IMR-90 (cell line): ENCODE measurements at regions not wholly inside any gene's neighbourhood (a gene's known extent, or its start where the extent isn't known, plus 50 kb on each side); places are given as distances from the start of the nearest gene placed in this dataset.
"Not testable (repeated sequence)": the region's sequence is repeated elsewhere in the genome, so short reads cannot be mapped to it uniquely, and the experiment has no call there.

Experiments
- ATAC-seq: fragments of 200-7000 bp; cut with Tn5 transposase; 2 replicates; pipeline ENCODE4 v1.9.1; 2020; ENCODE audit warnings: low read depth, mild to moderate bottlenecking, moderate library complexity
- BruUV-seq: library from RNA; stranded (reverse); fragments of 400-500 nt; replicated peaks from 2 replicates; lab custom pipeline; 2021; lab: Mats Ljungman, UMichigan
- CTCF ChIA-PET: fragments of 300-600 bp; formaldehyde crosslinking; extraction: SDS; loops from one replicate; lab custom pipeline; 2021; ENCODE audit warnings: antibody characterized with exemption; lab: Yijun Ruan, JAX
- POLR2A ChIA-PET: fragments of 300-600 bp; sonication (Branson Sonifier 250); formaldehyde crosslinking; loops from one replicate; lab custom pipeline; 2022; ENCODE audit warnings: antibody characterized with exemption; ENCODE audit not compliant: unreplicated experiment; lab: Charles Lee
- DNase-seq: peaks from one replicate; pipeline ENCODE4 v3.0.0; 2013
- H2AFZ ChIP-seq: replicated peaks from 2 replicates; pipeline ENCODE3; 2013; ENCODE audit warnings: low read length, mild to moderate bottlenecking; ENCODE audit not compliant: poor library complexity
- H2AK5ac ChIP-seq: 2 replicates; pipeline ENCODE4 v1.6.1; 2013; ENCODE audit warnings: low read depth, low read length, inconsistent platforms
- H2AK9ac ChIP-seq: replicated peaks from 2 replicates; pipeline ENCODE3; 2013; ENCODE audit warnings: mild to moderate bottlenecking, low read depth, low read length, moderate library complexity; ENCODE audit not compliant: poor library complexity
- H2BK120ac ChIP-seq: 2 replicates; pipeline ENCODE4 v1.6.1; 2013; ENCODE audit warnings: low read depth, low read length, inconsistent platforms
- H2BK15ac ChIP-seq: 3 replicates; pipeline ENCODE4 v1.6.1; 2013; ENCODE audit warnings: low read depth, low read length, inconsistent platforms
- H2BK20ac ChIP-seq: 2 replicates; pipeline ENCODE4 v1.6.1; 2013; ENCODE audit warnings: low read depth, mild to moderate bottlenecking, inconsistent platforms, low read length, moderate library complexity
- H2BK5ac ChIP-seq: 2 replicates; pipeline ENCODE4 v1.6.1; 2013; ENCODE audit warnings: mild to moderate bottlenecking, low read depth, low read length, inconsistent platforms; ENCODE audit not compliant: poor library complexity, severe bottlenecking
- H3K14ac ChIP-seq: replicated peaks from 2 replicates; pipeline ENCODE4 v1.6.1; 2013; ENCODE audit warnings: low read depth, low read length, inconsistent platforms
- H3K18ac ChIP-seq: 2 replicates; pipeline ENCODE4 v1.6.1; 2013; ENCODE audit warnings: low read depth, low read length, control low read depth
- H3K23ac ChIP-seq: 2 replicates; pipeline ENCODE4 v1.6.1; 2013; ENCODE audit warnings: low read depth, low read length, inconsistent platforms
- H3K27ac ChIP-seq: 2 replicates; pipeline ENCODE4 v1.5.1; 2013; ENCODE audit warnings: mild to moderate bottlenecking, control low read depth, low read length; ENCODE audit not compliant: insufficient read depth
- H3K27me3 ChIP-seq: 2 replicates; pipeline ENCODE4 v1.6.1; 2013; ENCODE audit warnings: low read length; ENCODE audit not compliant: control insufficient read depth, insufficient read depth
- H3K36me3 ChIP-seq: 2 replicates; pipeline ENCODE4 v1.6.1; 2013; ENCODE audit warnings: low read length, mixed read lengths; ENCODE audit not compliant: control insufficient read depth, insufficient read depth
- H3K4ac ChIP-seq: 2 replicates; pipeline ENCODE4 v1.6.1; 2013; ENCODE audit warnings: low read depth, low read length, inconsistent platforms
- H3K4me1 ChIP-seq: 2 replicates; pipeline ENCODE4 v1.6.1; 2013; ENCODE audit warnings: low read length, mixed read lengths; ENCODE audit not compliant: control insufficient read depth, insufficient read depth
- H3K4me2 ChIP-seq: 2 replicates; pipeline ENCODE4 v1.6.1; 2013; ENCODE audit warnings: low read depth, mild to moderate bottlenecking, control low read depth, low read length, moderate library complexity
- H3K4me3 ChIP-seq: 2 replicates; pipeline ENCODE4 v1.5.1; 2013; ENCODE audit warnings: low read depth, mild to moderate bottlenecking, control low read depth, low read length, moderate library complexity; ENCODE audit not compliant: insufficient read depth
- H3K56ac ChIP-seq: 2 replicates; pipeline ENCODE4 v1.6.1; 2013; ENCODE audit warnings: low read length, inconsistent platforms; ENCODE audit not compliant: insufficient read depth; ENCODE audit errors: extremely low read depth
- H3K79me1 ChIP-seq, 2 experiments: 2 replicates each; pipeline ENCODE4 v1.6.1; 2013; ENCODE audit warnings: low read length in 2 of 2, inconsistent platforms in 1 of 2, low read depth in 1 of 2
- H3K9ac ChIP-seq: 2 replicates; pipeline ENCODE4 v1.6.1; 2013; ENCODE audit warnings: low read depth, low read length, control low read depth
- H3K9me1 ChIP-seq: 2 replicates; pipeline ENCODE4 v1.6.1; 2013; ENCODE audit warnings: low read length, inconsistent platforms; ENCODE audit not compliant: insufficient read depth
- H3K9me3 ChIP-seq: 2 replicates; pipeline ENCODE4 v1.6.1; 2013; ENCODE audit warnings: low read length; ENCODE audit not compliant: control insufficient read depth, insufficient read depth
- H4K20me1 ChIP-seq: 2 replicates; pipeline ENCODE4 v1.6.1; 2013; ENCODE audit warnings: low read length, inconsistent platforms; ENCODE audit not compliant: insufficient read depth
- H4K5ac ChIP-seq: 2 replicates; pipeline ENCODE4 v1.6.1; 2013; ENCODE audit warnings: mild to moderate bottlenecking, low read depth, low read length, control low read depth
- H4K8ac ChIP-seq, 2 experiments: 2 replicates each; pipeline ENCODE4 v1.6.1; 2013; ENCODE audit warnings: low read depth in 2 of 2, low read length in 2 of 2, control low read depth in 1 of 2, inconsistent platforms in 1 of 2
- H4K91ac ChIP-seq: 2 replicates; pipeline ENCODE4 v1.6.1; 2013; ENCODE audit warnings: low read depth, low read length, inconsistent platforms; ENCODE audit not compliant: insufficient read depth
- CEBPB ChIP-seq: IDR thresholded peaks from 2 replicates; pipeline ENCODE4 v1.6.1; 2012; ENCODE audit warnings: low read depth, low read length, improper control_type of control experiment
- CHD1 ChIP-seq: IDR thresholded peaks from 2 replicates; pipeline ENCODE4 v1.6.1; 2012; ENCODE audit warnings: low read depth, low read length, improper control_type of control experiment
- MXI1 ChIP-seq: IDR thresholded peaks from 2 replicates; pipeline ENCODE4 v1.6.1; 2012; ENCODE audit warnings: low read depth, mild to moderate bottlenecking, low read length, moderate library complexity, borderline replicate concordance
- WGBS, 2 experiments: methylation state at CpG; one replicate each; pipeline versions ENCODE4 v1.1.5 to v1.1.7; 2013; ENCODE audit warnings: missing lambda C conversion rate in 2 of 2; ENCODE audit not compliant: insufficient read length in 1 of 2; ENCODE audit errors: extremely low coverage in 2 of 2; 5-methylcytosine and 5-hydroxymethylcytosine counted together
- dilution Hi-C: fragments of 300-500 bp; cut with HindIII; formaldehyde crosslinking; loops from one replicate; pipeline ENCODE4 v1.14.3; 2018; ENCODE audit warnings: low sequenced_read_pairs; ENCODE audit not compliant: unreplicated experiment
- in situ Hi-C: fragments of 300-500 bp; cut with MboI; formaldehyde crosslinking; loops from 3 replicates; pipeline ENCODE4 v1.14.3; 2019; ENCODE audit warnings: low sequenced_read_pairs, inconsistent platforms, mixed read lengths
- intact Hi-C: fragments of 100-400 bp; cut with micrococcal nuclease; formaldehyde crosslinking; loops from 2 replicates; pipeline ENCODE4 v1.10.0; 2022
- TF ChIP-seq, protein P1 (sequence below): fragments of 150-350 bp; IDR thresholded peaks from 2 replicates; pipeline ENCODE4 v1.6.1; 2016; ENCODE audit warnings: low read depth, mild to moderate bottlenecking, low read length, moderate library complexity, borderline replicate concordance

- Histone ChIP-seq H3K27me3 (no peaks in the 10 kb centered on the region), H2AK9ac (no peak overlapping the region), H2BK20ac (no peak overlapping the region), H4K20me1 (no peaks in the 10 kb centered on the region), H3K79me1 (no peaks in the 10 kb centered on the region), H3K23ac (no peak overlapping the region), H3K56ac (no peak overlapping the region), H3K4me1 (peaks cover 3% of the 10 kb centered on the region), H3K9me3 (no peaks in the 10 kb centered on the region; the same call in 1 of the 2 replicates), H2BK15ac (no peak overlapping the region), H3K27ac (no peak overlapping the region), H3K4ac (no peak overlapping the region), H3K4me3 (no peak overlapping the region), H3K9ac (no peak overlapping the region), H2BK120ac (no peak overlapping the region), H3K18ac (no peak overlapping the region), H4K8ac (no peak overlapping the region), H2AFZ (no peak overlapping the region), H3K4me2 (no peak overlapping the region), H2BK5ac (no peak overlapping the region), H3K36me3 (no peaks in the 10 kb centered on the region), H3K14ac (no peak overlapping the region), H3K9me1 (no peaks in the 10 kb centered on the region), H4K5ac (no peak overlapping the region), H2AK5ac (no peak overlapping the region), H4K91ac (no peak overlapping the region)
- in situ Hi-C loops, result no loop called here
- CTCF ChIA-PET, result interaction anchor here (1.0 kb wide), 1 partner anchor 21 kb away, joined by 3 read pairs; no protein-coding TSS in a partner anchor
- ATAC-seq (no peak), DNase-seq (no peak)
- WGBS, 2 experiments, result no CpG with 5 or more reads among the region's 2 CpGs
- TF ChIP-seq CEBPB, result no peak
- TF ChIP-seq MXI1, result no peak
- TF ChIP-seq, protein P1, sequence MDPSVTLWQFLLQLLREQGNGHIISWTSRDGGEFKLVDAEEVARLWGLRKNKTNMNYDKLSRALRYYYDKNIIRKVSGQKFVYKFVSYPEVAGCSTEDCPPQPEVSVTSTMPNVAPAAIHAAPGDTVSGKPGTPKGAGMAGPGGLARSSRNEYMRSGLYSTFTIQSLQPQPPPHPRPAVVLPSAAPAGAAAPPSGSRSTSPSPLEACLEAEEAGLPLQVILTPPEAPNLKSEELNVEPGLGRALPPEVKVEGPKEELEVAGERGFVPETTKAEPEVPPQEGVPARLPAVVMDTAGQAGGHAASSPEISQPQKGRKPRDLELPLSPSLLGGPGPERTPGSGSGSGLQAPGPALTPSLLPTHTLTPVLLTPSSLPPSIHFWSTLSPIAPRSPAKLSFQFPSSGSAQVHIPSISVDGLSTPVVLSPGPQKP, result no peak
- no peak for TF ChIP-seq CHD1
- no TSS peak for BruUV-seq
- POLR2A ChIA-PET, result interaction anchor here (0.6 kb wide), 1 partner anchor 291 kb away, joined by 4 read pairs; no protein-coding TSS in a partner anchor
- intact Hi-C loops, result no loop called here
- dilution Hi-C loops, result no loop called here
Observed at GRCh38 chr2:216984937-216985336, 125.1 kb upstream of the TNP1 start.

DNA sequence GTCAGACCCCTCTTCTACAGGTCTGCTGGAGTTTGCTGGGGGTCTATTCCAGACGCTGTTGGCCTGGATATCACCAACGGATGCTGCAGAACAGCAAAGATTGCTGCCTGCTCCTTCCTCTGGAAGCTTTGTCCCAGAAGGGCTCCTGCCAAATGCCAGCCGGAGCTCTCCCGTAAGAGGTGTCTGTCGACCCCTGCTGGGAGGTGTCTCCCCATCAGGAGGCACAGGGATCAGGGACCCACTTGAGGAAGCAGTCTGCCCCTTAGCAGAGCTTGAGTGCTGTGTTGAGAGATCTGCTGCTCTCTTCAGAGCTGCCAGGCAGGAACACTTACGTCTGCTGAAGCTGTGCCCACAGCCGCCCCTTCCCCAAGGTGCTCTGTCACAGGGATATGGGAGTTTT lies 122.1 kb upstream of the TNP1 start:
- H4K8ac ChIP-seq, H3K4me1 ChIP-seq, H4K5ac ChIP-seq, H2AK5ac ChIP-seq, H2BK120ac ChIP-seq, H2BK5ac ChIP-seq, intact Hi-C loops, H3K14ac ChIP-seq, H4K20me1 ChIP-seq, H2AK9ac ChIP-seq, ATAC-seq, H3K9ac ChIP-seq, H2BK15ac ChIP-seq, H3K27ac ChIP-seq, H3K23ac ChIP-seq, CTCF ChIA-PET, H3K4me2 ChIP-seq, H2BK20ac ChIP-seq, H2AFZ ChIP-seq, H3K36me3 ChIP-seq, H4K91ac ChIP-seq, BruUV-seq, H3K56ac ChIP-seq, in situ Hi-C loops, H3K9me3 ChIP-seq, H3K27me3 ChIP-seq, POLR2A ChIA-PET, H3K9me1 ChIP-seq, H3K79me1 ChIP-seq, dilution Hi-C loops, DNase-seq, H3K4me3 ChIP-seq, H3K18ac ChIP-seq, H3K4ac ChIP-seq: not testable (repeated sequence)
- WGBS, 2 experiments, result 70% methylated on average over 2 of the region's 7 CpGs; no CpG with 5 or more reads in 1 of the 2 experiments
